H9 (cell line): ENCODE measurements at regions not wholly inside any gene's neighbourhood (a gene's known extent, or its start where the extent isn't known, plus 50 kb on each side); places are given as distances from the start of the nearest gene placed in this dataset.

Source experiments
- DNase-seq: peaks from one replicate; pipeline ENCODE4 v3.0.0-alpha.2; 2017
- H2AFZ ChIP-seq: one replicate; pipeline ENCODE4 v1.6.1; 2013; ENCODE audit warnings: mild to moderate bottlenecking, low read length, control low read depth, moderate library complexity
- H2AK5ac ChIP-seq: 2 replicates; pipeline ENCODE4 v1.6.1; 2013; ENCODE audit warnings: low read length, control low read depth, mixed read lengths; ENCODE audit not compliant: insufficient read length
- H2BK120ac ChIP-seq: one replicate; pipeline ENCODE4 v1.6.1; 2013; ENCODE audit warnings: low read depth, mild to moderate bottlenecking, low read length, control low read depth, inconsistent platforms; ENCODE audit not compliant: poor library complexity, severe bottlenecking
- H2BK12ac ChIP-seq: 2 replicates; pipeline ENCODE4 v1.6.1; 2013; ENCODE audit warnings: low read length, control low read depth, mixed read lengths, low read depth; ENCODE audit not compliant: insufficient read length
- H2BK15ac ChIP-seq: 2 replicates; pipeline ENCODE4 v1.6.1; 2013; ENCODE audit warnings: low read depth, low read length, control low read depth
- H2BK20ac ChIP-seq: one replicate; pipeline ENCODE4 v1.6.1; 2013; ENCODE audit warnings: low read depth, mild to moderate bottlenecking, low read length, control low read depth, inconsistent platforms; ENCODE audit not compliant: poor library complexity, severe bottlenecking
- H2BK5ac ChIP-seq: 2 replicates; pipeline ENCODE4 v1.6.1; 2013; ENCODE audit warnings: low read length, control low read depth, mixed read lengths; ENCODE audit not compliant: insufficient read length
- H3K14ac ChIP-seq: 2 replicates; pipeline ENCODE4 v1.6.1; 2013; ENCODE audit warnings: low read length, control low read depth; ENCODE audit not compliant: insufficient read depth
- H3K18ac ChIP-seq: 2 replicates; pipeline ENCODE4 v1.6.1; 2013; ENCODE audit warnings: low read depth, mild to moderate bottlenecking, mixed read lengths, low read length, control low read depth; ENCODE audit not compliant: insufficient read length
- H3K23ac ChIP-seq: 2 replicates; pipeline ENCODE4 v1.6.1; 2013; ENCODE audit warnings: low read length, control low read depth, mixed read lengths, low read depth; ENCODE audit not compliant: insufficient read length
- H3K23me2 ChIP-seq: 2 replicates; pipeline ENCODE4 v1.6.1; 2013; ENCODE audit warnings: low read depth, mild to moderate bottlenecking, mixed read lengths, low read length, control low read depth; ENCODE audit not compliant: insufficient read length, poor library complexity, severe bottlenecking
- H3K27ac ChIP-seq: 2 replicates; pipeline ENCODE4 v1.5.1; 2013; ENCODE audit warnings: low read length, control low read depth, mixed read lengths, low read depth; ENCODE audit not compliant: insufficient read length
- H3K27me3 ChIP-seq: 2 replicates; pipeline ENCODE4 v1.6.1; 2013; ENCODE audit warnings: low read length, control low read depth, inconsistent platforms; ENCODE audit not compliant: insufficient read depth
- H3K4ac ChIP-seq: 2 replicates; pipeline ENCODE4 v1.6.1; 2013; ENCODE audit warnings: low read depth, mild to moderate bottlenecking, control low read depth, inconsistent platforms, low read length, moderate library complexity
- H3K4me1 ChIP-seq: 2 replicates; pipeline ENCODE4 v1.6.1; 2013; ENCODE audit warnings: low read length, control low read depth, inconsistent platforms; ENCODE audit not compliant: insufficient read depth
- H3K4me2 ChIP-seq: 2 replicates; pipeline ENCODE4 v1.6.1; 2013; ENCODE audit warnings: low read length, control low read depth, mixed read lengths; ENCODE audit not compliant: insufficient read length, insufficient read depth
- H3K56ac ChIP-seq: 2 replicates; pipeline ENCODE4 v1.6.1; 2013; ENCODE audit warnings: low read depth, mild to moderate bottlenecking, mixed read lengths, low read length, control low read depth; ENCODE audit not compliant: insufficient read length
- H3K79me1 ChIP-seq: 2 replicates; pipeline ENCODE4 v1.6.1; 2013; ENCODE audit warnings: low read depth, mild to moderate bottlenecking, moderate library complexity, low read length, control low read depth, inconsistent platforms; ENCODE audit not compliant: insufficient read depth, poor library complexity, severe bottlenecking
- H3K79me2 ChIP-seq: 2 replicates; pipeline ENCODE4 v1.6.1; 2013; ENCODE audit warnings: low read length, control low read depth, inconsistent platforms; ENCODE audit not compliant: insufficient read depth
- H3K9ac ChIP-seq: 2 replicates; pipeline ENCODE4 v1.6.1; 2013; ENCODE audit warnings: low read length, control low read depth, mixed read lengths; ENCODE audit not compliant: insufficient read length; ENCODE audit errors: extremely low read depth
- H3K9me3 ChIP-seq: one replicate; pipeline ENCODE4 v1.6.1; 2013; ENCODE audit warnings: low read depth, low read length, inconsistent platforms; ENCODE audit not compliant: control insufficient read depth
- H3T11ph ChIP-seq: one replicate; pipeline ENCODE4 v1.6.1; 2013; ENCODE audit warnings: mild to moderate bottlenecking, low read length, control low read depth, inconsistent platforms
- H4K20me1 ChIP-seq: one replicate; pipeline ENCODE4 v1.6.1; 2013; ENCODE audit not compliant: control insufficient read depth, insufficient read length, insufficient read depth
- H4K5ac ChIP-seq: 2 replicates; pipeline ENCODE4 v1.6.1; 2013; ENCODE audit warnings: low read depth, mild to moderate bottlenecking, mixed read lengths, low read length, control low read depth; ENCODE audit not compliant: insufficient read length
- H4K8ac ChIP-seq: replicated peaks from 2 replicates; pipeline ENCODE4 v1.6.1; 2013; ENCODE audit warnings: low read length, control low read depth, mixed read lengths, low read depth; ENCODE audit not compliant: insufficient read length
- H4K91ac ChIP-seq: 2 replicates; pipeline ENCODE4 v1.6.1; 2013; ENCODE audit warnings: low read depth, mild to moderate bottlenecking, moderate library complexity, mixed read lengths, low read length, control low read depth; ENCODE audit not compliant: insufficient read length
- H3K27ac Mint-ChIP-seq, 3 experiments: 2 replicates in 2 of 3; 3 replicates in 1 of 3; pipeline ENCODE4 v1.8.0; 2020 to 2021; ENCODE audit warnings: mixed read lengths in 3 of 3, mild to moderate bottlenecking in 1 of 3, moderate library complexity in 1 of 3
- H3K27me3 Mint-ChIP-seq: 2 replicates; pipeline ENCODE4 v1.8.0; 2021; ENCODE audit warnings: low read depth, mild to moderate bottlenecking, moderate library complexity, mixed read lengths
- H3K36me3 Mint-ChIP-seq, 3 experiments: 2 replicates in 2 of 3; 3 replicates in 1 of 3; pipeline ENCODE4 v1.8.0; 2020 to 2021; ENCODE audit warnings: low read depth in 3 of 3, mixed read lengths in 3 of 3; ENCODE audit not compliant: insufficient read depth in 1 of 3
- H3K4me1 Mint-ChIP-seq, 2 experiments: 2 replicates each; pipeline ENCODE4 v1.8.0; 2020; ENCODE audit warnings: mixed read lengths in 2 of 2
- H3K4me3 Mint-ChIP-seq, 2 experiments: 2 replicates in 1 of 2; 3 replicates in 1 of 2; pipeline ENCODE4 v1.8.0; 2020 to 2021; ENCODE audit warnings: mild to moderate bottlenecking in 2 of 2, mixed read lengths in 2 of 2, moderate library complexity in 1 of 2
- H3K9me3 Mint-ChIP-seq, 2 experiments: 2 replicates in 1 of 2; 3 replicates in 1 of 2; pipeline ENCODE4 v1.8.0; 2020; ENCODE audit warnings: mild to moderate bottlenecking in 2 of 2, mixed read lengths in 2 of 2, moderate library complexity in 1 of 2
- WGBS: extraction: QIAGEN DNeasy Blood & Tissue Kit; methylation state at CpG from one replicate; pipeline ENCODE4 v1.1.7; 2013; ENCODE audit warnings: missing lambda C conversion rate, low lambda C conversion rate, mixed read lengths; ENCODE audit not compliant: insufficient read length; ENCODE audit errors: extremely low coverage; 5-methylcytosine and 5-hydroxymethylcytosine counted together
- TF ChIP-seq, protein P1 (sequence below): fragments of 200-600 bp; sonication (generic); conservative IDR thresholded peaks from 3 replicates; pipeline ENCODE4 v1.8.0; 2021; ENCODE audit warnings: antibody characterized with exemption, mild to moderate bottlenecking

DNA sequence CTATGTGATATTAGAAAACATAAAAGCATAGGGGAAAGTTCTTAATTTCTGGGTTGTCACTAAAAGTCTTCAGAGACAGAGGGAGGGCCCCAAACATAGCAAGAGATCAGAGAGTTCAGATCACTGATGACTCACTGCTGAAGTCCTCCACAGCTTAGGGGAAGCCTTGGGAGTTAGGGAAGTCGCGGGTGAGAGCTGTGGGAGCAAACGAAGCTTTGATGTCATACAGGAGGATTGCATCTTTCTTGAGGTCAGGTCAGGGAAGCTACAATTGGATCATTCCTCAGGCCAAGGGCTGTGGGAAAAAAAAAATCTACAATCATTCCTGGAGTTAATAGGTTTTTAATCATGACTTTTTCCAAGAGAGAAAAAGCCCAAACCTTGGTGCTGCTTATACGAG, 96.2 kb downstream of the COPS8 start:
- Mint-ChIP-seq H3K27me3 (peaks cover 7% of the 10 kb centered on the region), H3K9me3 (no peaks in the 10 kb centered on the region), H3K4me3 (no peak overlapping the region), H3K27ac (no peak overlapping the region), H3K4me1 (peaks cover 2 to 7% of the 10 kb centered on the region in 2 experiments), H3K36me3 (no peaks in the 10 kb centered on the region)
- H3K79me2 ChIP-seq: no peaks in the 10 kb centered on the region
- no peak overlapping the region for H4K91ac ChIP-seq
- no peak overlapping the region for H2BK15ac ChIP-seq
- DNase-seq: no peak
- no peak overlapping the region for H3K18ac ChIP-seq
- H3K14ac ChIP-seq: no peak overlapping the region
- H4K5ac ChIP-seq: no peak overlapping the region
- H3K27ac ChIP-seq: no peak overlapping the region
- no peak overlapping the region for H2BK20ac ChIP-seq
- H2BK5ac ChIP-seq: no peak overlapping the region
- H4K8ac ChIP-seq: no peak overlapping the region
- TF ChIP-seq, protein P1, sequence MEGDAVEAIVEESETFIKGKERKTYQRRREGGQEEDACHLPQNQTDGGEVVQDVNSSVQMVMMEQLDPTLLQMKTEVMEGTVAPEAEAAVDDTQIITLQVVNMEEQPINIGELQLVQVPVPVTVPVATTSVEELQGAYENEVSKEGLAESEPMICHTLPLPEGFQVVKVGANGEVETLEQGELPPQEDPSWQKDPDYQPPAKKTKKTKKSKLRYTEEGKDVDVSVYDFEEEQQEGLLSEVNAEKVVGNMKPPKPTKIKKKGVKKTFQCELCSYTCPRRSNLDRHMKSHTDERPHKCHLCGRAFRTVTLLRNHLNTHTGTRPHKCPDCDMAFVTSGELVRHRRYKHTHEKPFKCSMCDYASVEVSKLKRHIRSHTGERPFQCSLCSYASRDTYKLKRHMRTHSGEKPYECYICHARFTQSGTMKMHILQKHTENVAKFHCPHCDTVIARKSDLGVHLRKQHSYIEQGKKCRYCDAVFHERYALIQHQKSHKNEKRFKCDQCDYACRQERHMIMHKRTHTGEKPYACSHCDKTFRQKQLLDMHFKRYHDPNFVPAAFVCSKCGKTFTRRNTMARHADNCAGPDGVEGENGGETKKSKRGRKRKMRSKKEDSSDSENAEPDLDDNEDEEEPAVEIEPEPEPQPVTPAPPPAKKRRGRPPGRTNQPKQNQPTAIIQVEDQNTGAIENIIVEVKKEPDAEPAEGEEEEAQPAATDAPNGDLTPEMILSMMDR: no peak
- no peak overlapping the region for H3K9ac ChIP-seq
- H2AK5ac ChIP-seq: no peak overlapping the region
- H2BK120ac ChIP-seq: no peak overlapping the region
- H3K27me3 ChIP-seq: no peaks in the 10 kb centered on the region; the same call in 1 of the 2 replicates
- H3K9me3 ChIP-seq: no peaks in the 10 kb centered on the region
- H3K4me2 ChIP-seq: no peak overlapping the region
- no peak overlapping the region for H3T11ph ChIP-seq
- H3K79me1 ChIP-seq: no peaks in the 10 kb centered on the region
- H3K23me2 ChIP-seq: no peaks in the 10 kb centered on the region
- no peak overlapping the region for H3K4ac ChIP-seq
- no peak overlapping the region for H2AFZ ChIP-seq
- WGBS: no CpG with 5 or more reads among the region's 4 CpGs
- no peak overlapping the region for H3K23ac ChIP-seq
- no peak overlapping the region for H2BK12ac ChIP-seq
- H3K4me1 ChIP-seq: no peaks in the 10 kb centered on the region
- H4K20me1 ChIP-seq: no peaks in the 10 kb centered on the region
- no peak overlapping the region for H3K56ac ChIP-seq
